ENCODE measurements at regions not wholly inside any gene's neighbourhood (a gene's known extent, or its start where the extent isn't known, plus 50 kb on each side); places are given as distances from the start of the nearest gene placed in this dataset.
A peak's percentile ranks its signal among the peaks of the same experiment; 100 is the strongest.

DNA sequence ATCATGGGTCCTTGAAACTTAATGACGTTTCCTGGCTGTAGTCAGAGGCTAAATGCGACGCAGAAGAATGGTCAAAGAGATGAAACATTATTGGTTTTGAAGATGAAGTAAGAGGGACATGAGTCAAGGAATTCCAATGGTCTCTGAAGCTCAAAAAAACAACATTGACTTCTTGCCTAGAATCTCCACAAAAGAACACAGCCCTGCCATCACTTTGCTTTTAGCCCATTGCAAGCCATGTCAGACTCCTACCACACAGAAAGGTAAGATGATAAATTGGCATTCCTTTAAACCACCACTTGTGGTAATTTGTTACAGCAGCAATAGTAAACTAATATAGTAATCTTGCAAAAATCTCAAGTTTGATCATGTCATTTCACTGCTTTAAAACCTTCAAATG, 109.4 kb downstream of the TMEM26 start:
- H3K9me3 ChIP-seq (ENCODE audit: control insufficient read depth in 1 of 2, insufficient read depth in 1 of 2, low read length in 2 of 2) = no peaks in the 10 kb centered on the region
- TF ChIP-seq, protein P1, sequence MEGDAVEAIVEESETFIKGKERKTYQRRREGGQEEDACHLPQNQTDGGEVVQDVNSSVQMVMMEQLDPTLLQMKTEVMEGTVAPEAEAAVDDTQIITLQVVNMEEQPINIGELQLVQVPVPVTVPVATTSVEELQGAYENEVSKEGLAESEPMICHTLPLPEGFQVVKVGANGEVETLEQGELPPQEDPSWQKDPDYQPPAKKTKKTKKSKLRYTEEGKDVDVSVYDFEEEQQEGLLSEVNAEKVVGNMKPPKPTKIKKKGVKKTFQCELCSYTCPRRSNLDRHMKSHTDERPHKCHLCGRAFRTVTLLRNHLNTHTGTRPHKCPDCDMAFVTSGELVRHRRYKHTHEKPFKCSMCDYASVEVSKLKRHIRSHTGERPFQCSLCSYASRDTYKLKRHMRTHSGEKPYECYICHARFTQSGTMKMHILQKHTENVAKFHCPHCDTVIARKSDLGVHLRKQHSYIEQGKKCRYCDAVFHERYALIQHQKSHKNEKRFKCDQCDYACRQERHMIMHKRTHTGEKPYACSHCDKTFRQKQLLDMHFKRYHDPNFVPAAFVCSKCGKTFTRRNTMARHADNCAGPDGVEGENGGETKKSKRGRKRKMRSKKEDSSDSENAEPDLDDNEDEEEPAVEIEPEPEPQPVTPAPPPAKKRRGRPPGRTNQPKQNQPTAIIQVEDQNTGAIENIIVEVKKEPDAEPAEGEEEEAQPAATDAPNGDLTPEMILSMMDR (IDR thresholded peaks at IDR 0.05) = no peak
- no peak overlapping the region for H3K27ac Mint-ChIP-seq
- no peaks in the 10 kb centered on the region for H3K36me3 ChIP-seq (ENCODE audit: insufficient read depth, low read length)
- POLR2A ChIA-PET = no interaction called here
- no peak overlapping the region for H3K4me3 Mint-ChIP-seq
- peaks cover 16% of the 10 kb centered on the region for H3K4me1 Mint-ChIP-seq (ENCODE audit: low read depth)
- H3K4me1 ChIP-seq (ENCODE audit: insufficient read depth, low read length) = no peaks in the 10 kb centered on the region
- no peaks in the 10 kb centered on the region for H3K9me3 Mint-ChIP-seq
- intact Hi-C loops (cut with DNase I, micrococcal nuclease) = no loop called here
- H3K36me3 Mint-ChIP-seq (ENCODE audit: low read depth) = no peaks in the 10 kb centered on the region
- H3K27ac ChIP-seq (ENCODE audit: low read depth in 1 of 2, low read length in 2 of 2) = no peak overlapping the region
- DNase-seq (no peak), ATAC-seq (ENCODE audit: poor library complexity) (no peak)
- no peaks in the 10 kb centered on the region for H3K27me3 ChIP-seq (ENCODE audit: control insufficient read depth in 1 of 2, insufficient read depth in 2 of 2, low read length in 2 of 2)
- no peaks in the 10 kb centered on the region for H3K27me3 Mint-ChIP-seq
- CTCF ChIA-PET = no interaction called here
- no peak overlapping the region for H3K4me3 ChIP-seq (ENCODE audit: low read length)

- Mint-ChIP-seq H3K27ac (no peak overlapping the region), H3K4me1 (ENCODE audit: low read depth) (peaks cover 16% of the 10 kb centered on the region), H3K4me3 (peak overlapping the region; percentile 2), H3K27me3 (no peaks in the 10 kb centered on the region), H3K9me3 (no peaks in the 10 kb centered on the region), H3K36me3 (ENCODE audit: low read depth) (no peaks in the 10 kb centered on the region)
- Histone ChIP-seq H3K36me3 (ENCODE audit: insufficient read depth, low read length) (no peaks in the 10 kb centered on the region), H3K9me3 (ENCODE audit: control insufficient read depth in 1 of 2, insufficient read depth in 1 of 2, low read length in 2 of 2) (no peaks in the 10 kb centered on the region), H3K4me3 (ENCODE audit: low read length) (no peak overlapping the region), H3K27me3 (ENCODE audit: control insufficient read depth in 1 of 2, insufficient read depth in 2 of 2, low read length in 2 of 2) (no peaks in the 10 kb centered on the region), H3K27ac (ENCODE audit: low read depth in 1 of 2, low read length in 2 of 2) (no peak overlapping the region), H3K4me1 (ENCODE audit: insufficient read depth, low read length) (no peaks in the 10 kb centered on the region)
- CTCF ChIA-PET = no interaction called here
- peak in 3 of 14 experiments; percentile 1 to 16 (median 3) for DNase-seq
- peak; percentile 34 for ATAC-seq (ENCODE audit: poor library complexity)
- intact Hi-C loops (cut with DNase I, micrococcal nuclease) = no loop called here
- POLR2A ChIA-PET = no interaction called here
- TF ChIP-seq, protein P1 (IDR thresholded peaks at IDR 0.05) = no peak
These were observed 110.2 kb downstream of the TMEM26 start for GRCh38 chr10:61342858-61343572.

DNA sequence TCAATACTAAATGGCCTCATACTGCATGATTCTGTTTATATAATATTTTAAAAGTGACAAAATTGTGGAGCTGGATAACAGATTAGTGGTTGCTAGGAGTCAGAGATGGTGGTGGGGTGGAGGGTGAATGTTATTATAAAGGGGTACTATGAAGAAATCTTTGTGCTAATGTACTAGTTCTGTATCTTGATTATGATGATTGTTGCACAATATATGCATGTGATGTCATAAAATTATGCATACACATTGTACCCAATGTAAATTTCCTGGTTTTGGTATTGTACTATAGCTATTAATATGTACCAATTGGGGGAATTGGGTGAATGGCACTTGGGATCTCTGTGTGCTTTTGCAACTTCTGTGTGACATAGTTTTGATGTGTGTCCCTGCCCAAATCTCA, 112.2 kb downstream of the TMEM26 start:
- CTCF ChIA-PET = no interaction called here

More for the DNA sequence above, 112.2 kb downstream of the TMEM26 start:
- H3K36me3 Mint-ChIP-seq (ENCODE audit: low read depth) = no peaks in the 10 kb centered on the region
- no peak overlapping the region for H3K4me3 Mint-ChIP-seq
- H3K4me1 ChIP-seq (ENCODE audit: insufficient read depth, low read length) = no peaks in the 10 kb centered on the region
- no peak for ATAC-seq (ENCODE audit: poor library complexity)
- intact Hi-C loops (cut with DNase I, micrococcal nuclease) = no loop called here
- H3K27ac ChIP-seq (ENCODE audit: low read depth in 1 of 2, low read length in 2 of 2) = no peak overlapping the region
- no peaks in the 10 kb centered on the region for H3K27me3 ChIP-seq (ENCODE audit: control insufficient read depth in 1 of 2, insufficient read depth in 2 of 2, low read length in 2 of 2)
- TF ChIP-seq, protein P1 (IDR thresholded peaks at IDR 0.05) = no peak
- H3K4me1 Mint-ChIP-seq (ENCODE audit: low read depth) = peaks cover 16% of the 10 kb centered on the region
- H3K9me3 Mint-ChIP-seq = no peaks in the 10 kb centered on the region
- no peaks in the 10 kb centered on the region for H3K27me3 Mint-ChIP-seq
- POLR2A ChIA-PET = no interaction called here
- no peak for DNase-seq
- no peaks in the 10 kb centered on the region for H3K9me3 ChIP-seq (ENCODE audit: control insufficient read depth in 1 of 2, insufficient read depth in 1 of 2, low read length in 2 of 2)
- no peak overlapping the region for H3K27ac Mint-ChIP-seq
- H3K36me3 ChIP-seq (ENCODE audit: insufficient read depth, low read length) = no peaks in the 10 kb centered on the region
- no peak overlapping the region for H3K4me3 ChIP-seq (ENCODE audit: low read length)

Data from CD4-positive, alpha-beta T cell (primary cell).